ENCODE measurements at regions not wholly inside any gene's neighbourhood (a gene's known extent, or its start where the extent isn't known, plus 50 kb on each side); places are given as distances from the start of the nearest gene placed in this dataset.

- in situ Hi-C loops (cut with HindIII; ENCODE audit: low pct_ligation_motif_present, low sequenced_read_pairs): no loop called here
- Histone ChIP-seq H3K4me3 (ENCODE audit: low read depth, low read length) (no peak overlapping the region), H3K27me3 (replicated peaks) (no peaks in the 10 kb centered on the region), H3K27ac (no peak overlapping the region), H3K36me3 (replicated peaks) (no peaks in the 10 kb centered on the region)
- DNase-seq: no peak
- no peak for TF ChIP-seq CTCF (IDR thresholded peaks at IDR 0.05; ENCODE audit: low read depth, low read length, missing control alignments)
Observed at GRCh38 chr7:4437916-4438315, 244.2 kb upstream of the FOXK1 start.

GRCh38 chr7:4438723-4439245 lies 243.3 kb upstream of the FOXK1 start:
- no peaks in the 10 kb centered on the region for H3K36me3 ChIP-seq (replicated peaks)
- no peak overlapping the region for H3K27ac ChIP-seq
- no peaks in the 10 kb centered on the region for H3K27me3 ChIP-seq (replicated peaks)
- no peak for DNase-seq
- in situ Hi-C loops (cut with HindIII; ENCODE audit: low pct_ligation_motif_present, low sequenced_read_pairs): no loop called here
- no peak overlapping the region for H3K4me3 ChIP-seq (ENCODE audit: low read depth, low read length)
- TF ChIP-seq CTCF (IDR thresholded peaks at IDR 0.05; ENCODE audit: low read depth, low read length, missing control alignments): no peak

DNA sequence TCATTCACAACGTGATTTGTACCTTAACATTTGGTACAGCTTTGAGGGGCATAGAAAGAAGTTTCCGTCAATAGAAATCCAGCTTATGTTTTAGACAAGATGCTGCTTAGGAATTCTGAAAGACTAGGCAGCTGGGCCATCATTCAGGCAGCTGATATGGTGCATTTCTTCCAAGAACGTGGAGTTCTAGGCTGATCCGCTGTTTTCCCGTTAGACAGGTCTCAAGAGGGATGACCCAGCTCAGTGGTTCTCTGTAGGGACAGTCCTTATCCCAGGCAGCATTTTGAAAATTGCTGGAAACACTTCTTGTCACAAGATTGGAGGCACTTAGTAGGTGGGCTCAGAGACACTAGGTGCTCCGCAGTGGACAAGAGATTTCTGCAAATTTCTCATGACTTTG lies 242.7 kb upstream of the FOXK1 start:
- DNase-seq: no peak
- H3K36me3 ChIP-seq (replicated peaks): no peaks in the 10 kb centered on the region
- no peak overlapping the region for H3K27ac ChIP-seq
- TF ChIP-seq CTCF (IDR thresholded peaks at IDR 0.05; ENCODE audit: low read depth, low read length, missing control alignments): no peak
- in situ Hi-C loops (cut with HindIII; ENCODE audit: low pct_ligation_motif_present, low sequenced_read_pairs): no loop called here
- H3K27me3 ChIP-seq (replicated peaks): no peaks in the 10 kb centered on the region
- no peak overlapping the region for H3K4me3 ChIP-seq (ENCODE audit: low read depth, low read length)

GRCh38 chr7:4444106-4444505 lies 238.0 kb upstream of the FOXK1 start:
- no peak for TF ChIP-seq CTCF (IDR thresholded peaks at IDR 0.05; ENCODE audit: low read depth, low read length, missing control alignments)
- in situ Hi-C loops (cut with HindIII; ENCODE audit: low pct_ligation_motif_present, low sequenced_read_pairs): no loop called here
- DNase-seq: no peak
- H3K27me3 ChIP-seq (replicated peaks): no peaks in the 10 kb centered on the region
- no peaks in the 10 kb centered on the region for H3K36me3 ChIP-seq (replicated peaks)
- no peak overlapping the region for H3K27ac ChIP-seq
- H3K4me3 ChIP-seq (ENCODE audit: low read depth, low read length): no peak overlapping the region

- no peak overlapping the region for H3K4me3 ChIP-seq (ENCODE audit: low read depth, low read length)
- H3K36me3 ChIP-seq (replicated peaks): no peaks in the 10 kb centered on the region
- DNase-seq: no peak
- in situ Hi-C loops (cut with HindIII; ENCODE audit: low pct_ligation_motif_present, low sequenced_read_pairs): no loop called here
- TF ChIP-seq CTCF (IDR thresholded peaks at IDR 0.05; ENCODE audit: low read depth, low read length, missing control alignments): no peak
- no peak overlapping the region for H3K27ac ChIP-seq
- H3K27me3 ChIP-seq (replicated peaks): no peaks in the 10 kb centered on the region
Observed at GRCh38 chr7:4445777-4446176, 236.3 kb upstream of the FOXK1 start.

DNA sequence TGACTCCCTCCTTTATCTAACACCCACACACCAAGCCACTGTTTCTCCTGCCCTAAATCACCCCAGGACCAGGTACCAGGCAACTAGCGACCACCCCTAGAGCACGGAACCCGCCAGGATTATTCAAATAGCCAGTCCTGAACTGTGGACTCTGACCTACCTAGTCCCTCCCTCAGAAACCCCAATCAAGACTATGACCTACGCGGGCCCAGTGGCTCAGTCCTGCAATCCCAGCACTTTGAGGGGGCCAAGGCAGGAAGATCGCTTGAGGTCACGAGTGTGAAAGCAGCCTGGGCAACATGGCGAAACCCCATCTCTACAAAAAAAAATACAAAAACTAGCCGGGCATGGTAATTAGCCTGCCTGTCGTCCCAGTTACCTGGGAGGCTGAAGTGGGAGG lies 232.8 kb upstream of the FOXK1 start:
- in situ Hi-C loops (cut with HindIII; ENCODE audit: low pct_ligation_motif_present, low sequenced_read_pairs): no loop called here
- no peak for DNase-seq
- no peak for TF ChIP-seq CTCF (IDR thresholded peaks at IDR 0.05; ENCODE audit: low read depth, low read length, missing control alignments)
- no peak overlapping the region for H3K27ac ChIP-seq
- H3K4me3 ChIP-seq (ENCODE audit: low read depth, low read length): no peak overlapping the region
- H3K36me3 ChIP-seq (replicated peaks): no peaks in the 10 kb centered on the region
- H3K27me3 ChIP-seq (replicated peaks): no peaks in the 10 kb centered on the region
